Breast epithelium (tissue), 3 donors: ENCODE measurements at regions not wholly inside any gene's neighbourhood (a gene's known extent, or its start where the extent isn't known, plus 50 kb on each side); places are given as distances from the start of the nearest gene placed in this dataset.

Experiments used
- CTCF ChIP-seq, 3 donors: fragments of 450-650 bp; IDR thresholded peaks; one replicate each; pipeline ENCODE4 v1.5.1; 2016 to 2017; ENCODE audit warnings: antibody characterized with exemption in 3 of 3, mild to moderate bottlenecking in 3 of 3, moderate library complexity in 3 of 3
- POLR2A ChIP-seq: fragments of 450-650 bp; IDR thresholded peaks from one replicate; pipeline ENCODE4 v1.6.1; 2016; ENCODE audit warnings: antibody characterized with exemption, mild to moderate bottlenecking, moderate library complexity

- TF ChIP-seq CTCF (IDR thresholded peaks at IDR 0.05), result no peak
- no peak for TF ChIP-seq POLR2A
Measured at GRCh38 chr11:69218271-69218682, 62.5 kb downstream of the SMIM38 start.
